ENCODE measurements at regions not wholly inside any gene's neighbourhood (a gene's known extent, or its start where the extent isn't known, plus 50 kb on each side); places are given as distances from the start of the nearest gene placed in this dataset.

DNA sequence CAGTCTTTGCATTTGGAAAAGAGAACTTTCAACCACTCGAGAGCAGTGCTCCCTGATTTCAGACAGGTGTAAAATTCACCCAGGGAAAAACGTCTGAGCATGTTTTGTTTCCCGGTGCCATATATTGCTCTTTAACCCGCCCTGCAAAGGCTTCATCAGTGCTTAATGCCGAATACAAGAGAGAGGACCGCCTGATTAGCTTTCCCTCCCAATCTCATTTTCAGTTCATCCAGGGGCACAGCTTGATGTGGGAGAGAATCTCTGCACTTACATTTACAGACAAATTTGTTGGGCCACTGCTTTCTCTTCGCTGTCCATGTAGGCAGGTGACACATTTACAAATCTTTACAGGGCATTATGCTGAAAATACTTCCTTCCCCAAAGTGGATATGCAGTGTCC is 499.1 kb downstream of the LIG4 start:
- TF ChIP-seq, protein P1, sequence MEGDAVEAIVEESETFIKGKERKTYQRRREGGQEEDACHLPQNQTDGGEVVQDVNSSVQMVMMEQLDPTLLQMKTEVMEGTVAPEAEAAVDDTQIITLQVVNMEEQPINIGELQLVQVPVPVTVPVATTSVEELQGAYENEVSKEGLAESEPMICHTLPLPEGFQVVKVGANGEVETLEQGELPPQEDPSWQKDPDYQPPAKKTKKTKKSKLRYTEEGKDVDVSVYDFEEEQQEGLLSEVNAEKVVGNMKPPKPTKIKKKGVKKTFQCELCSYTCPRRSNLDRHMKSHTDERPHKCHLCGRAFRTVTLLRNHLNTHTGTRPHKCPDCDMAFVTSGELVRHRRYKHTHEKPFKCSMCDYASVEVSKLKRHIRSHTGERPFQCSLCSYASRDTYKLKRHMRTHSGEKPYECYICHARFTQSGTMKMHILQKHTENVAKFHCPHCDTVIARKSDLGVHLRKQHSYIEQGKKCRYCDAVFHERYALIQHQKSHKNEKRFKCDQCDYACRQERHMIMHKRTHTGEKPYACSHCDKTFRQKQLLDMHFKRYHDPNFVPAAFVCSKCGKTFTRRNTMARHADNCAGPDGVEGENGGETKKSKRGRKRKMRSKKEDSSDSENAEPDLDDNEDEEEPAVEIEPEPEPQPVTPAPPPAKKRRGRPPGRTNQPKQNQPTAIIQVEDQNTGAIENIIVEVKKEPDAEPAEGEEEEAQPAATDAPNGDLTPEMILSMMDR (IDR thresholded peaks at IDR 0.05), result no peak
- TF ChIP-seq YY1 (IDR thresholded peaks at IDR 0.05; ENCODE audit: low read depth) (no peak), TAF1 (IDR thresholded peaks at IDR 0.05; ENCODE audit: borderline replicate concordance, low read depth, low read length) (no peak), TEAD4 (IDR thresholded peaks at IDR 0.05; ENCODE audit: borderline replicate concordance, insufficient read depth) (no peak), POLR2AphosphoS5 (IDR thresholded peaks at IDR 0.05; ENCODE audit: low read depth, low read length) (no peak)
